ENCODE measurements at regions not wholly inside any gene's neighbourhood (a gene's known extent, or its start where the extent isn't known, plus 50 kb on each side); places are given as distances from the start of the nearest gene placed in this dataset.
"Not testable (repeated sequence)": the region's sequence is repeated elsewhere in the genome, so short reads cannot be mapped to it uniquely, and the experiment has no call there.

GRCh38 chr10:23885853-23886252 is 323.1 kb upstream of the KIAA1217 start:
- no peak for DNase-seq

- no peak for DNase-seq
These were observed 322.6 kb upstream of the KIAA1217 start for GRCh38 chr10:23886355-23886754.

DNA sequence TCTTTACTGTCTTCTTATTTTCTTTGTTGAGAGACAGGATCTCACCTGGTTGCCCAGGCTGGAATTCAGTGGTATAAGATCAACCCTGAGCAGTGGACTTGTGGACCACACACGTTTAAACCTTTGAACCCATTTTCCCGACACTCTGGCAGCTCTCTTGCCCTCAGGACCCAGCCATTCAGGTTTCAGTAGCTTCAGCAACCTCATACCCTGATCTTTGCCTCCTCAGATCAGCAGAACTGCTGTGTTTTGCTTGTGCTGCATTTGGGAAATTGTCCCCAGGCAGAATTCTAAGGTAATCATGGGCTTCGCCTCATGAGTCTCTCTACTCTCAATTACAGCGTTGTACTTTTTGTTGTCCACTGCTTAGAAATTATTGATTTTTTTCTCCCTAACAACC is 317.6 kb upstream of the KIAA1217 start:
- DNase-seq = no peak

GRCh38 chr10:23892296-23892695 is 316.6 kb upstream of the KIAA1217 start:
- DNase-seq = no peak

GRCh38 chr10:23897267-23897666 is 311.7 kb upstream of the KIAA1217 start:
- no peak for DNase-seq

DNA sequence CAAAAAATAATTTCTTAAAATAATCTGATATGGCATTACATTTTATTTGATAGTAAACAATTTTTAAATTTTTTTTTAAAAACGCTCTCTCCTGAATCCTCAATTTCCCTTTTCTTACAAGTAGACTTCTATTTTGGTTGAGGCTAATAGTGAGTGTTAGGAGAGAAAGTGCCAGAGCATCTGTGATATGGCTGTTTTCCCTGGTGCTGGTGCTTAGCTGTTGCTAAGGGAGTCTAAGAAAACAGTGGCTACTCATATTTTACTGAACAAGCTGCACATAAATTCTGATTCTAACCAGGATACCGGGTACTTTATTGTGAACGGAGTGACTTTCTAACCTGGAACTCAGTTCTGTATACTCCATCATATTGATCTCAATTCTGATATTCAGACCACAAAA is 311.1 kb upstream of the KIAA1217 start:
- DNase-seq = no peak

DNA sequence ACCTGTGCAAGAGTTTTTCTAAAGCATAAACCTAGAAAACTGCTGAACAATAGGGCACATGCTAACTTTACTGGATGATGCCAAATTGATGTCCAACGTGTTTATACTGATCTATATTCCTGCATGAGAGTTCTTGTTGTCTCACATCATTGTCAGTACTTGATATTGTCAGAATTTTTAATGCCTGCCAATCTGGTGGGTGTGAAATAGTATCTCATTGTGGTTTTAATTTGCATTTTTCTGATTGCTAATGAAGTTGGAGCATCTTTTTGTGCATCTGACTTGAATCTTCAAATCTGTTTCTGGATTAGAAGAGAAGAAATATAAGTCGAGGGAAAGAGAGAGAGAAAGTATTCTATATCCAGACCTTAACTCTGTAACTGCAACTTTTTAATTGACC is 309.8 kb upstream of the KIAA1217 start:
- DNase-seq = no peak

DNA sequence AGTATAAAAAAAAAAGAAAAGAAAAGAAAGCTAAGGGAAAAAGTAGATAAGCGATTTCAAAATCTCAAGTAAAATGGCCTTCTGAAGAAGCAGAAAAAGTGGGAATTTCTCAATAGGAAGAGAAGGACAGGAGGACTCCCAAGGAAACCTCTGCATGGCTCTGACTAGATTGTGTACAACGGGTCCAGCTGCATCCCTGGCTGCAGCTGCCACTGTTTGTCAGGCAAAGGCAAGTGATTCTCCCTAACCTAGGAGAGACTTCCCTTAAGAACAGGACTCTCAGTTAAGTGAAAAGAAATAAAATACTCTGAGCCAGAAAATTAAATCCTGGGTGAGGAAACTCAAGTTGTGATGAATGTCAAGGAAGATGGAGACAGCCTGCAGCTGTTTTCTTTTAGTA is 298.6 kb upstream of the KIAA1217 start:
- DNase-seq = no peak

GRCh38 chr10:23912884-23913404 is 296.0 kb upstream of the KIAA1217 start:
- DNase-seq = no peak

GRCh38 chr10:23914641-23915040 is 294.3 kb upstream of the KIAA1217 start:
- DNase-seq = no peak

- no peak for DNase-seq
These were observed 291.6 kb upstream of the KIAA1217 start for GRCh38 chr10:23917251-23917840.

DNA sequence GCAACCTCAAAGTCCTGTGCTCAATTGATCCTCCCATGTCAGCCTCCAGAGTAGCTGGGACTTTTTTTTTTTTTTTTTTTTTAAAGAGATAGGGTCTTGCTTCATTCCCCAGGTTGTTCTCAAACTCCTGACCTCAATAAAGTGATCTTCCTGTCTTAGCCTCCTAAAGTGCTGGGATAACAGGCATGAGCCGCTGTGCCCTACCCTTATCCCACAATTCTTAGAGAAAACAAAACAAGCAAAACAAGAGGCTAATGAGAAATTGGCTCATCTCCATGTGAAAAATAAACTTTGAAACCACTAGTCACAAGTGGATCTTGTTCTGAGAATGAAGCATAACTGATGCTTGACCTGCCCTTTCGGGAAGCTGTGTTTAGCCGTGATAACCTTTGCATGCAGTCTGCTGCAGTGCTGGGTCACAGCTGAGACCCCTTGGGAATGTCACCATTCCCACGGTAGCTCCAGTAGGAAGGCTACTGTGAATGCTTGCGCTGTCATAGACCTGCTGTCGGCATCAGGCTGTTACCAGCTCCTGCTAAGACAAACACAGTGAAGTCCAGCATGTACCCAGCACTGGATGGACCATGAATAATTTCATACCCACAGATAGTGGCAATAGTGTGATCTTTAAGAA is 290.7 kb upstream of the KIAA1217 start:
- no peak for DNase-seq

GRCh38 chr10:23918839-23919238 is 290.1 kb upstream of the KIAA1217 start:
- DNase-seq = no peak

DNA sequence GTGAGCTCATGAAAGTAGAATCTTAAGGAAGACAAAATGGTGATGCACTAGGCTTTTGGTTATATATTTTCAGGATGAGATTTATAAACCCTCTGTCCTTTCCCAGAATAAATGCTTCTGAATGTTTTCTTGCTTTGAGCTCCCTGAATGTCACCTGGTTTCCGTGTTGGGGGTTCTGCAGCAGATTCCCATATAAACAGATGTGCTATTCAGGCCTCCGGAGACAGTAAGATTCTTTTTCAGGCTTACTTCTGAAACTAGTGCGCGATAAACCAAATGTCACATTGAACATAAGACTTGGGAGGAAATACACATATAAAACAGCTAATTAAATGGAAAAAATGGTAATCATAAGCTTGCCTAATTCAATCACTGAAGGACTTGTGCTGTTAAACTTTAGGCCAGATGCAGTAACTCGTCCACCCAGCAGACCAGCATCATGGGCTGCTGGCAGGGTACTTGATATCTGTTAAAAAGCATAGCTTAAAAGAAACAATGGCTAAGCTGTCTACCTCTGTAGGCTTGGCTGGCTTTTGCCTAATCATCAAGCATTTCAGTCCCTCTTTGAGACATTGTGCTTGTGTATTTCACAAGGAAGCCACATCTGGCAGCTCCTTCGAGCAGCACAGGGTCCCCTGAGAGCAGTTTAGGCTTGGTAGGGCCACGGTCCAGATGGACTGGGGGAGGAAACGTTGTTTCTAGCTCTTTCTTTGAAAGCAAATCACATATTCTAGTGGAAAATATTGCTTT is 281.2 kb upstream of the KIAA1217 start:
- no peak for DNase-seq

GRCh38 chr10:23934023-23934422 is 274.9 kb upstream of the KIAA1217 start:
- DNase-seq = not testable (repeated sequence)

DNA sequence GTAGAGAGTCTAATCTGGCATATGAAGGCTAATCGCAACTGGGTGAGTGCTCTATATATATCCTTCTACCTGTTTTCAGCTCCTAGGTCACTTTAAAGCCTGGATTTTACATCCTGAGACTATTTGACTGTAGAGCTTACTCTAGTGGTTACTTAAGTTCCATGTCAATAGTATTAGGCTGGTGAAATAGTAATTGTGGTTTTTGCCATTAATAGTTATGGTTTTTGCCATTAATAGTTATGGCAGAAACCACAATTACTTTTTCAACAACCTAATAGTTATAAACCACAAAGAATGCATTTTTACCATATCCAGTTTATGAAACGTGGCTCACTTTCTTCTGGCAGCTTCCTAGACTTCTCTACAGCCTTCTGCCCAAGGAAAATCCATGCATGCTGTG is 263.1 kb upstream of the KIAA1217 start:
- DNase-seq = no peak

- DNase-seq = no peak
These were observed 257.1 kb upstream of the KIAA1217 start for GRCh38 chr10:23951841-23952240.

- DNase-seq = no peak
These were observed 253.3 kb upstream of the KIAA1217 start for GRCh38 chr10:23955456-23956225.

DNA sequence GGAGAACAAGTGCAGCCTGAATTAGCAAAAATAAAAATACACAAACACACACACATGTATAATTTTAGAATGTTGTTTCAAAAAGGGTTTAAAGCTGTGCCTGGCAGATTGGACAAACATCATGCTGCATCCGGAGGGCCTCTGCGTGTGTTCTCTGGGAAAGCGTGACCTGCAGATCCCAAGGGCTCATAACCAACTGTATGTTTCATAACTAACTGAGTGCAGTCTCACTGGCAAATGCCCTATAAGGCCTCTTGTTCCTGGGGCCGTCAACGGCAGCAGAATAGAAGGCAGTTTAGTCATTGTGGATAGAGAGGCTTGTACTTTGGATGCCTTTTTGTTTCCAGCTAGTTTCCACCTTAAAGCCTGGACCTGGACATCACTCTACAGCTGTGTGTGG is 243.8 kb upstream of the KIAA1217 start:
- no peak for DNase-seq

DNA sequence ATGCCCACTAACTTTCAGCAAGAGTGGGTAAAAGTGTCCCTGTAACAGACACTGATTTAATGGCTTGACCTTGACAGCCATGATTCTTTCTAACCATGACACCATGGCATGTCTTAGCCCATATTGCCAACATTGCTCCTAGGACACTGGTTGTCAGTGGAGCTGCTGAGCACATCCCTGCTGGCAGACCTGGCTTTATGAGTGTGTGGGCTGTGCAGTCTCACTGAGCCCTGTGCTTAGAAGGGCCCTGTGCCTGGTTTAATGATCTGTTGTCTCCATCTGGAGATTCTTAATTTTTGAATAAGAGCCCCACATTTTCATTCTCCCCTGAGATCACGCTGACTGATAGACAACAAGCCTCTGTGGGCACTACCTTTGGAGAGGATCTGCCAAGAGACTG is 243.1 kb upstream of the KIAA1217 start:
- no peak for DNase-seq

GRCh38 chr10:23966504-23967051 is 242.4 kb upstream of the KIAA1217 start:
- DNase-seq = no peak

DNA sequence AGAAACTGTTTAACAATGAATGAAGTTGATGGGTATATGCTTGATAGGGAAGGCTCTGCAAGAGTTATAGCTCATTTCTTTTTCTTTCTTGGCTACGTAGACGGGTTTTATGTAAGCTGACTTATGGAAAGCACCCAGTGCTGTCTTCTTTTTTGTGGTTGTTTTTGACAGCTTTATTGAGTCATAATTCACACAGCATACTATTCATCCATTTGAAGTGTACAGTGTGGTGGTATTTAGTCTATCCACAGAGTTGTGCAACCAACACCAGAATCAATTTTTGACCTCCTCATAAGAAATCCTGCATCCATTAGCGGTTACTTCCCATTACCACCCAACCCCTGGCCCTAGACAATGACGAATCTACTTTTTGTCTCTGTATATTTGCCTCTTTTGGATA is 240.6 kb upstream of the KIAA1217 start:
- DNase-seq = no peak

- DNase-seq = no peak
These were observed 234.1 kb upstream of the KIAA1217 start for GRCh38 chr10:23974746-23975272.

Measured in activated CD4-positive, alpha-beta T cell treated with anti-CD3 and anti-CD28 coated beads, Interleukin-2, amount 50 U/mL, for 48 hours (primary cell).